Hepatocyte (in vitro differentiated cells): ENCODE measurements at regions not wholly inside any gene's neighbourhood (a gene's known extent, or its start where the extent isn't known, plus 50 kb on each side); places are given as distances from the start of the nearest gene placed in this dataset.

ENCODE experiments used
- CTCF ChIP-seq: fragments of 200-600 bp; sonication (generic); IDR thresholded peaks from 2 replicates; pipeline ENCODE4 v1.5.1; 2016; ENCODE audit warnings: antibody characterized with exemption, mild to moderate bottlenecking; ENCODE audit not compliant: poor library complexity
- EZH2 ChIP-seq: fragments of 200-600 bp; sonication (generic); IDR thresholded peaks from 2 replicates; pipeline ENCODE4 v1.6.1; 2016; ENCODE audit warnings: antibody characterized with exemption, mild to moderate bottlenecking, borderline replicate concordance
- EZH2phosphoT487 ChIP-seq: fragments of 200-600 bp; sonication (generic); IDR thresholded peaks from one replicate; pipeline ENCODE4 v1.6.1; 2018; ENCODE audit warnings: antibody characterized with exemption, mild to moderate bottlenecking, low read depth, moderate library complexity; ENCODE audit not compliant: unreplicated experiment, severe bottlenecking

- TF ChIP-seq CTCF: no peak
- TF ChIP-seq EZH2phosphoT487: no peak
- no peak for TF ChIP-seq EZH2
Observed at GRCh38 chr5:120257358-120257971, 206.6 kb upstream of the PRR16 start.
